Fibroblast of villous mesenchyme (primary cell): ENCODE measurements at regions not wholly inside any gene's neighbourhood (a gene's known extent, or its start where the extent isn't known, plus 50 kb on each side); places are given as distances from the start of the nearest gene placed in this dataset.
"Not testable (repeated sequence)": the region's sequence is repeated elsewhere in the genome, so short reads cannot be mapped to it uniquely, and the experiment has no call there.

ENCODE experiments used
- DNase-seq: peaks from one replicate; pipeline ENCODE4 v3.0.0-alpha.2; 2010; ENCODE audit warnings: low read depth
- H3K4me3 ChIP-seq: 2 replicates; pipeline ENCODE4 v1.5.1; 2011; ENCODE audit warnings: low read depth, mild to moderate bottlenecking, low read length
- CTCF ChIP-seq: IDR thresholded peaks from 2 replicates; pipeline ENCODE4 v1.5.1; 2012; ENCODE audit warnings: low read depth, mild to moderate bottlenecking, low read length; ENCODE audit not compliant: insufficient read depth

- no peak overlapping the region for H3K4me3 ChIP-seq
- no peak for DNase-seq
- TF ChIP-seq CTCF = no peak
These were observed 112.1 kb upstream of the MB21D2 start for GRCh38 chr3:193029800-193030199.

GRCh38 chr3:193030276-193030675 lies 112.6 kb upstream of the MB21D2 start:
- DNase-seq = peak; percentile 10
- no peak for TF ChIP-seq CTCF
- H3K4me3 ChIP-seq = no peak overlapping the region

- H3K4me3 ChIP-seq = no peak overlapping the region
- DNase-seq = no peak
- no peak for TF ChIP-seq CTCF
These were observed 114.3 kb upstream of the MB21D2 start for GRCh38 chr3:193031911-193032310.

GRCh38 chr3:193033226-193033780 lies 115.6 kb upstream of the MB21D2 start:
- DNase-seq = no peak
- no peak for TF ChIP-seq CTCF
- H3K4me3 ChIP-seq = no peak overlapping the region

GRCh38 chr3:193037828-193038227 lies 120.2 kb upstream of the MB21D2 start:
- not testable (repeated sequence) for H3K4me3 ChIP-seq, DNase-seq

- DNase-seq = no peak
- TF ChIP-seq CTCF = no peak
- H3K4me3 ChIP-seq = no peak overlapping the region
These were observed 121.4 kb upstream of the MB21D2 start for GRCh38 chr3:193039058-193039457.

DNA sequence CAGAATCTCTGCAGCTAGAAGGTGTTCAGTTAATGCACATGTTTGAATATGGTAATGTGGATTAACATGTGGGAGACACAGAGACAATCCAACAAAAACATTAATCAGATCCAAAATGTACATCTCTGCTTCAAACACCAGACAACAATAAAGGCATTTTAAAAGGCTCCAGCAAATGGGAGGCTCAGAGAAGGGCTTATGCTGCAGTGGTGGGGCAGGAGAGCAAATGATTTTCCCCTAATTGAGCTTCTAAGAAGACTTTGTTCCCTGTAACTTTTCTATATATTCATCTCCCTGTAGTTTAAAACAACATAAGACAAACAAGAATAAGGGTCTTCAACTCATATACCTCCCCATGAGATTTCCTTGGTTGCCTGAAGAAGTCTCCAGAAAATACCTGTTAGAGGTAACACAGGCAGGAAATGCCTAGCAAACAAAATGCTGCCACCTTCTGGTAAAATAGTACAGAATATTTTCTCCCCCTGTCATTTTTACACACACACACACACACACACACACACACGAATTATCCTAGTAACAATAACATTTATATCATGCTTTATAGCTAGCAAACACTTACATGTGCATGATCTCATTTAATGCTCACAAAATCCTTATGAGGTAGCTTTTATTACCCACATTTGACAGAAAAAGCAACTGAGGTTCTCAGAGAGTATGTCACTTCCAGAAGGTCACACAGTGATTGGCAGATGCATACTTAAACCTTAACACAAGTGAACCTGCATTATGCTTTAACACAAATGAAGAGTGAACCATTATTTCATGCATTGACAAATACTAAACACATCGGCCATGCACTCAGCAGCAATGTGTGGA lies 123.4 kb upstream of the MB21D2 start:
- peak; percentile 58 for TF ChIP-seq CTCF
- no peak overlapping the region for H3K4me3 ChIP-seq
- DNase-seq = peak; percentile 54
